Ovary (tissue), 7 donors: ENCODE measurements at regions not wholly inside any gene's neighbourhood (a gene's known extent, or its start where the extent isn't known, plus 50 kb on each side); places are given as distances from the start of the nearest gene placed in this dataset.
"Not testable (repeated sequence)": the region's sequence is repeated elsewhere in the genome, so short reads cannot be mapped to it uniquely, and the experiment has no call there.

Experiments
- DNase-seq, 5 donors: peaks; one replicate each; pipeline ENCODE4 v3.0.0-alpha.2; 2019 to 2020
- H3K27ac ChIP-seq, 2 donors: fragments of 200-600 bp; one replicate each; pipeline versions ENCODE4 v1.5.1 to v1.8.0; 2019 to 2022
- H3K27me3 ChIP-seq: fragments of 200-600 bp; one replicate; pipeline ENCODE4 v1.8.0; 2022
- H3K36me3 ChIP-seq: fragments of 200-600 bp; sonication (generic); one replicate; pipeline ENCODE4 v1.5.1; 2019
- H3K4me1 ChIP-seq: one replicate; pipeline ENCODE4 v1.8.1; 2013; ENCODE audit warnings: mild to moderate bottlenecking, moderate library complexity; ENCODE audit not compliant: insufficient read depth
- H3K4me3 ChIP-seq: fragments of 200-600 bp; sonication (generic); one replicate; pipeline ENCODE4 v1.5.1; 2017
- H3K9me3 ChIP-seq, 2 donors: fragments of 200-600 bp in 1 of 2; sonication (generic) in 1 of 2; one replicate each; pipeline versions ENCODE4 v1.5.1 to v1.8.1; 2013 to 2019; ENCODE audit warnings: mild to moderate bottlenecking in 1 of 2, moderate library complexity in 1 of 2
- EP300 ChIP-seq: sonication (generic); formaldehyde crosslinking; IDR thresholded peaks from one replicate; pipeline ENCODE4 v1.6.1; 2017; ENCODE audit warnings: antibody characterized with exemption
- POLR2A ChIP-seq: fragments of 450-650 bp; IDR thresholded peaks from one replicate; pipeline ENCODE4 v1.6.1; 2017; ENCODE audit warnings: antibody characterized with exemption, mild to moderate bottlenecking, moderate library complexity
- WGBS, 3 donors: extraction: QIAGEN DNeasy Blood & Tissue Kit in 1 of 3; methylation state at CpG; one replicate each; pipeline versions ENCODE4 v1.1.5 to v1.1.7; 2013 to 2017; 5-methylcytosine and 5-hydroxymethylcytosine counted together
- intact Hi-C, 4 donors: fragments of 100-400 bp; cut with DNase I; formaldehyde crosslinking; loops; one replicate each; pipeline versions ENCODE4 v1.11.0 to v1.15.1; 2022 to 2023
- TF ChIP-seq, protein P1 (sequence below), 3 donors: fragments of 450-650 bp in 2 of 3; fragments of 200-600 bp in 1 of 3; IDR thresholded peaks; one replicate each; pipeline versions ENCODE4 v1.5.1 to v1.8.0; 2016 to 2022; ENCODE audit warnings: antibody characterized with exemption in 3 of 3, mild to moderate bottlenecking in 1 of 3
- donor health status: DM: no; HTN: no; CAD: no; lungs with moderate emphysema.
- donor health status: DM: no; HTN: no; CAD: no.
- donor health status: Bipolar disorder and iron deficiency.
- donor health status: DM: no; HTN: no; CAD: no.
- donor health status: DM: yes; HTN: yes; CAD: no.

DNA sequence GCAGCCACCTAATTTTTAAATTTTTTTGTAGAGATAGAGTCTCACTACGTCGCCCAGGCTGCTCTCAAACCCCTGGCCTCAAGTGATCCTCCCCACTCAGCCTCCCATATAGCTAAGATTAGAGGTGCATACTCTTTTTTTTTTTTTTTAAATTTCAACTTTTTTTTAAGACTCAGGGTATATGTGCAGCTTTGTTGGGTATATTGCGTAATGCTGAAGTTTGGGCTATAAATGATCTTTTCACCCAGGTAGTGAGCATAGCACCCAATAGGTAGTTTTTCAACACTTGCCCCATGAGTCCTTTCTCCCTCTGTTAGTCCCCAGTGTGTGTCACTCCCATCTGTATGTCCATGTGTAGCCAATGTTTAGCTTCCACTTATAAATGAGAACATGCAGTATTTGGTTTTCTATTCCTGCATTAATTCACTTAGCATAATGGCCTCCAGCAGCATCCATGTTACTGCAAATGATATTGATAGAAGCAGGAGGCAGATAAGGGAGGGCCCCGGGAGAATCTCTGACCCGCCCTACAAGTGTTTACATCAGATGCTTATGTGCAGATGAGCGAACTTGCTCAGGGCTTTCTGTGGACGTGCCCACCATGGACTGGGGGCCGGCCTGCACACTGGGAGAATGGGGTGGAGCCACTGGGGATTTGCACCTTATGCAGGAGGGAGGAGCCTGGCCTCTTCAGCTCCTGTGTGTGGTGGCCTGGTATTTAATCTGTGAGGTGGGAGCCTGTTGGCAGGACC, 110.3 kb upstream of the ZKSCAN2 start:
- Histone ChIP-seq H3K27ac (no peak overlapping the region), H3K36me3 (no peaks in the 10 kb centered on the region), H3K4me1 (no peaks in the 10 kb centered on the region), H3K9me3 (no peaks in the 10 kb centered on the region), H3K27me3 (no peaks in the 10 kb centered on the region), H3K4me3 (no peak overlapping the region)
- no peak for DNase-seq
- TF ChIP-seq POLR2A (no peak), EP300 (no peak)
- TF ChIP-seq, protein P1, sequence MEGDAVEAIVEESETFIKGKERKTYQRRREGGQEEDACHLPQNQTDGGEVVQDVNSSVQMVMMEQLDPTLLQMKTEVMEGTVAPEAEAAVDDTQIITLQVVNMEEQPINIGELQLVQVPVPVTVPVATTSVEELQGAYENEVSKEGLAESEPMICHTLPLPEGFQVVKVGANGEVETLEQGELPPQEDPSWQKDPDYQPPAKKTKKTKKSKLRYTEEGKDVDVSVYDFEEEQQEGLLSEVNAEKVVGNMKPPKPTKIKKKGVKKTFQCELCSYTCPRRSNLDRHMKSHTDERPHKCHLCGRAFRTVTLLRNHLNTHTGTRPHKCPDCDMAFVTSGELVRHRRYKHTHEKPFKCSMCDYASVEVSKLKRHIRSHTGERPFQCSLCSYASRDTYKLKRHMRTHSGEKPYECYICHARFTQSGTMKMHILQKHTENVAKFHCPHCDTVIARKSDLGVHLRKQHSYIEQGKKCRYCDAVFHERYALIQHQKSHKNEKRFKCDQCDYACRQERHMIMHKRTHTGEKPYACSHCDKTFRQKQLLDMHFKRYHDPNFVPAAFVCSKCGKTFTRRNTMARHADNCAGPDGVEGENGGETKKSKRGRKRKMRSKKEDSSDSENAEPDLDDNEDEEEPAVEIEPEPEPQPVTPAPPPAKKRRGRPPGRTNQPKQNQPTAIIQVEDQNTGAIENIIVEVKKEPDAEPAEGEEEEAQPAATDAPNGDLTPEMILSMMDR (IDR thresholded peaks at IDR 0.05) = no peak
- intact Hi-C loops = no loop called here
- 86 to 94% (median 87%) methylated on average over 8 of the region's 8 CpGs for WGBS, 3 donors

DNA sequence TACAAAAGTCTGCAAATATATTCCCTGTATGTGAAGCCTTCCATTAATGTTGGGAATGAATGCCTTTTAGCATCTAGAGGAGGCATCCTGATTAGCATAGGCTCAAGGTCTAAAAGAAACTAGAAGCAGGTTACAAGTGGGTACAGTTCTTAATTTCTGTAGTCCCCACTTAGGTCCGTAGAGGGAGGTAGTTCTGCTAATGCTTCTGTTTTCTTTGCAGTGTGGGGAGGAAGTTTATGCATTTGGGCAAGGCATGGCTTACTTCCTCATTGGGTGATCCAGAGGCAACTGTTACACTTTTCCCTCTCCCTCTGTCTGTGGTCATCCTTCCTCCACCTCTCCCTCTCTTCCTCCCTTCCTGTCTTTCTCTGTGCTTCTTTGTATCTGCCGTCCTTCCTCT, 108.4 kb upstream of the ZKSCAN2 start:
- Histone ChIP-seq H3K4me1 (no peaks in the 10 kb centered on the region), H3K27me3 (no peaks in the 10 kb centered on the region), H3K9me3 (no peaks in the 10 kb centered on the region), H3K4me3 (no peak overlapping the region), H3K36me3 (no peaks in the 10 kb centered on the region), H3K27ac (no peak overlapping the region)
- intact Hi-C loops = no loop called here
- WGBS, 3 donors = 54 to 58% (median 55%) methylated on average over 2 of the region's 2 CpGs
- no peak for DNase-seq
- no peak for TF ChIP-seq POLR2A
- TF ChIP-seq, protein P1 (IDR thresholded peaks at IDR 0.05) = no peak
- TF ChIP-seq EP300 = no peak

DNA sequence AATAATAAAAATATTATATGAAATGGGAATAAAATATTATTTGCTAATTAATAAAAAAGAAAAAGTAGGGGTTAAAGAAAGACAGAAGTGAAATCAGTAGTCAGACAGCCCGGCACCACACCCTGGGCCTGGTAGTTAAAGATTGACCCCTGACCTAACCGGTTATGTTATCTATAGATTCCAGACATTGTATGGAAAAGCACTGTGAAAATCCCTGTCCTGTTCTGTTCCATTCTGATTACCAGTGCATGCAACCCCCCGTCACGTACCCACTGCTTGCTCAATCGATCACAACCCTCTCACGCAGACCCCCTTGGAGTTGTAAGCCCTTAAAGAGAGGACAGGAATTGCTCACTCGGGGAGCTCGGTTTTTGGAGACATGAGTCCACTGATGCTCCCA, 101.9 kb upstream of the ZKSCAN2 start:
- H3K27me3 ChIP-seq, H3K36me3 ChIP-seq, intact Hi-C loops, H3K4me1 ChIP-seq, H3K9me3 ChIP-seq, DNase-seq, H3K4me3 ChIP-seq, H3K27ac ChIP-seq: not testable (repeated sequence)
- WGBS, 3 donors = 82 to 84% (median 83%) methylated on average over 8 of the region's 8 CpGs

DNA sequence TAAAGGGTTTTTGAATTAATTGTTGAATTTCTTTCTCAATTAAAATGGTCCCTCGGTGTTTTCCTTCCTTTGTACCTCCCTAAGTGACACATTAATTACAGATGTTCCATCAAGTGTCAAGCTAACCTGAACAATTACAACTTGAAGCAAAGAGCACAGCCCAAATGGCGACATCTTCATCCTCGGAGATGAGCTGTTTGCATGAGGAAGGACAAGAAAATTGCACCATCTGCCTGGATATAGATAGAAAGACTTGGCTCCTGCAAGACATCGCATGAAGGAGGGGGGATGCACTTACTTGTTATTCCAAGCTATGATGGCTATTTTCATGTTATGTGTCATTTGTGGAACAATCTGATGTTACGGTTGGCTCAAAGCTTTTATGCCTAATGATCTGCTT, 86.4 kb upstream of the ZKSCAN2 start:
- Histone ChIP-seq H3K4me3 (no peak overlapping the region), H3K27ac (no peak overlapping the region), H3K27me3 (no peaks in the 10 kb centered on the region), H3K36me3 (no peaks in the 10 kb centered on the region), H3K9me3 (no peaks in the 10 kb centered on the region), H3K4me1 (no peaks in the 10 kb centered on the region)
- TF ChIP-seq, protein P1 (IDR thresholded peaks at IDR 0.05) = no peak
- TF ChIP-seq EP300 (no peak), POLR2A (no peak)
- DNase-seq = no peak
- intact Hi-C loops = no loop called here
- WGBS, 3 donors = 64 to 89% (median 67%) methylated on average over 5 of the region's 5 CpGs

DNA sequence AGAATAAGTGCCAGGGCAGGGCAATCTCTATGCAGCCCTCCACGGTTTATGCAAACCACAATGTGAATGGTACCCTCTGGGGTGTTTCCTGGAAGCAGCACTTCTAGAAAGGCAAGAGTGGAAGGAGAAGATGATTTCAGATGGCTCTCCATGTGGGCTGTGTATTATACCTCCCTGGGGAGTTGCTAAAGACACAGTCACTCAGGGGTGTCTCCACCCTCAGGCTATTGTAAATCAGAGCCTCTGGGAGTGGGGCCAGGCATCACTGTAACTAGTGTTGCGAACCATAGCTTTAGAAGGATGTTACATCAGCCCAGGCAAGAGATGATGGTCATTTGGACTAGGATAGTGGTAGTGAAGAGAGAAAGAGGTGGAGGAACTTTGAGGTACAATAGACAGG, 83.3 kb upstream of the ZKSCAN2 start:
- WGBS, 3 donors = 73 to 80% (median 77%) methylated on average over 2 of the region's 2 CpGs
- Histone ChIP-seq H3K27ac (no peak overlapping the region), H3K4me1 (no peaks in the 10 kb centered on the region), H3K27me3 (no peaks in the 10 kb centered on the region), H3K4me3 (no peak overlapping the region), H3K36me3 (no peaks in the 10 kb centered on the region), H3K9me3 (no peaks in the 10 kb centered on the region)
- no peak for DNase-seq
- TF ChIP-seq, protein P1 (IDR thresholded peaks at IDR 0.05) = no peak
- TF ChIP-seq EP300 = no peak
- no peak for TF ChIP-seq POLR2A
- intact Hi-C loops = no loop called here
